SK-N-SH (cell line): ENCODE measurements at regions not wholly inside any gene's neighbourhood (a gene's known extent, or its start where the extent isn't known, plus 50 kb on each side); places are given as distances from the start of the nearest gene placed in this dataset.

Experiments
- CTCF ChIA-PET: fragments of 300-600, 350-600 bp; formaldehyde crosslinking; extraction: SDS; loops from one replicate; lab custom pipeline; 2021; lab: Yijun Ruan, JAX
- POLR2A ChIA-PET: fragments of 350-600 bp; sonication (Branson Sonifier 250); formaldehyde crosslinking; extraction: SDS; loops from one replicate; lab custom pipeline; 2020; ENCODE audit warnings: antibody characterized with exemption, inconsistent platforms; lab: Yijun Ruan, JAX
- DNase-seq: peaks from one replicate; pipeline ENCODE4 v3.0.0; 2012
- H2AFZ ChIP-seq: fragments of 200-600 bp; sonication (generic); 2 replicates; pipeline ENCODE4 v1.8.1; 2016; ENCODE audit warnings: antibody characterized with exemption, mild to moderate bottlenecking, low read depth
- H3F3A ChIP-seq: fragments of 200-600 bp; sonication (generic); replicated peaks from 2 replicates; pipeline ENCODE3; 2016; ENCODE audit warnings: antibody characterized with exemption, mild to moderate bottlenecking; ENCODE audit not compliant: insufficient read depth
- H3K27ac ChIP-seq, 2 experiments: fragments of 200-500 bp in 1 of 2; fragments of 200-600 bp in 1 of 2; sonication (Bioruptor generic) in 1 of 2; sonication (generic), shearing (Covaris generic) in 1 of 2; 2 replicates each; pipeline versions ENCODE4 v1.5.1 to v1.6.1; 2014 to 2016; ENCODE audit warnings: low read depth in 2 of 2, inconsistent platforms in 1 of 2, low read length in 1 of 2, mild to moderate bottlenecking in 1 of 2, mixed read lengths in 1 of 2
- H3K27me3 ChIP-seq: fragments of 200-600 bp; sonication (generic), shearing (Covaris generic); 2 replicates; pipeline ENCODE4 v1.6.1; 2016; ENCODE audit warnings: mixed run types; ENCODE audit not compliant: insufficient read depth
- H3K36me3 ChIP-seq, 2 experiments: fragments of 200-500 bp in 1 of 2; fragments of 200-600 bp in 1 of 2; sonication (Bioruptor generic) in 1 of 2; sonication (generic) in 1 of 2; replicated peaks in 1 of 2; 2 replicates each; pipeline versions ENCODE3 to v1.5.1; 2014 to 2016; ENCODE audit warnings: low read length in 1 of 2, mild to moderate bottlenecking in 1 of 2; ENCODE audit not compliant: insufficient read depth in 2 of 2, control insufficient read depth in 1 of 2
- H3K4me1 ChIP-seq, 2 experiments: fragments of 200-500 bp in 1 of 2; fragments of 200-600 bp in 1 of 2; sonication (Bioruptor generic) in 1 of 2; sonication (generic), shearing (Covaris generic) in 1 of 2; 2 replicates each; pipeline versions ENCODE4 v1.5.1 to v1.6.1; 2014 to 2016; ENCODE audit warnings: low read depth in 1 of 2, low read length in 1 of 2, mixed run types in 1 of 2; ENCODE audit not compliant: insufficient read depth in 2 of 2, control insufficient read depth in 1 of 2
- H3K4me2 ChIP-seq: fragments of 200-600 bp; sonication (generic), shearing (Covaris generic); 2 replicates; pipeline ENCODE4 v1.6.1; 2017; ENCODE audit warnings: mixed run types
- H3K4me3 ChIP-seq, 2 experiments: fragments of 200-500 bp in 1 of 2; fragments of 200-600 bp in 1 of 2; sonication (Bioruptor generic) in 1 of 2; sonication (generic), shearing (Covaris generic) in 1 of 2; 2 replicates each; pipeline versions ENCODE4 v1.5.1 to v1.8.1; 2014 to 2016; ENCODE audit warnings: low read depth in 2 of 2, inconsistent platforms in 1 of 2, low read length in 1 of 2, mild to moderate bottlenecking in 1 of 2, mixed read lengths in 1 of 2, moderate library complexity in 1 of 2
- H3K79me2 ChIP-seq: fragments of 200-600 bp; sonication (generic); 2 replicates; pipeline ENCODE4 v1.8.1; 2017; ENCODE audit warnings: mild to moderate bottlenecking; ENCODE audit not compliant: insufficient read depth
- H3K9ac ChIP-seq: fragments of 200-600 bp; sonication (generic); 2 replicates; pipeline ENCODE4 v1.6.1; 2017; ENCODE audit warnings: mixed run types
- H3K9me2 ChIP-seq: fragments of 200-600 bp; sonication (generic); 2 replicates; pipeline ENCODE4 v1.6.1; 2017; ENCODE audit warnings: mixed run types
- H3K9me3 ChIP-seq: fragments of 200-600 bp; sonication (generic); 2 replicates; pipeline ENCODE4 v1.6.1; 2017; ENCODE audit warnings: mixed run types, mild to moderate bottlenecking, moderate library complexity
- H4K20me1 ChIP-seq: fragments of 200-600 bp; sonication (generic); 2 replicates; pipeline ENCODE4 v1.6.1; 2017; ENCODE audit warnings: mild to moderate bottlenecking, mixed run types; ENCODE audit not compliant: insufficient read depth
- EP300 ChIP-seq, 2 experiments: IDR thresholded peaks; 2 replicates each; pipeline versions ENCODE4 v1.4.0 to v1.6.1; 2012; ENCODE audit warnings: borderline replicate concordance in 1 of 2, low read depth in 1 of 2, low read length in 1 of 2
- EZH2phosphoT487 ChIP-seq: fragments of 200-600 bp; sonication (generic); IDR thresholded peaks from 2 replicates; pipeline ENCODE4 v1.6.1; 2017; ENCODE audit warnings: low read depth, mixed run types, mild to moderate bottlenecking, antibody characterized with exemption, moderate library complexity, borderline replicate concordance
- FOSL2 ChIP-seq: IDR thresholded peaks from 2 replicates; pipeline ENCODE4 v1.4.0; 2012; ENCODE audit warnings: low read depth, mild to moderate bottlenecking, moderate library complexity, borderline replicate concordance
- FOXJ3 ChIP-seq: sonication (generic); formaldehyde crosslinking; IDR thresholded peaks from 2 replicates; pipeline ENCODE4 v1.5.1; 2020; ENCODE audit warnings: mild to moderate bottlenecking, missing genetic modification reagents
- GATA2 ChIP-seq: sonication (generic); formaldehyde crosslinking; IDR thresholded peaks from 2 replicates; pipeline ENCODE4 v1.5.0; 2020; ENCODE audit warnings: mild to moderate bottlenecking, missing genetic modification reagents
- JUND ChIP-seq: IDR thresholded peaks from 2 replicates; pipeline ENCODE4 v1.4.0; 2012
- MEF2A ChIP-seq: IDR thresholded peaks from 2 replicates; pipeline ENCODE4 v1.4.0; 2012; ENCODE audit warnings: low read depth, borderline replicate concordance
- NFIC ChIP-seq: IDR thresholded peaks from 2 replicates; pipeline ENCODE4 v1.4.0; 2012; ENCODE audit warnings: borderline replicate concordance
- NRF1 ChIP-seq: IDR thresholded peaks from 2 replicates; pipeline ENCODE4 v1.6.1; 2012; ENCODE audit warnings: low read depth, mild to moderate bottlenecking, low read length
- PBX3 ChIP-seq: IDR thresholded peaks from 2 replicates; pipeline ENCODE4; 2012
- POLR2AphosphoS5 ChIP-seq: IDR thresholded peaks from 2 replicates; pipeline ENCODE4 v1.6.1; 2012; ENCODE audit warnings: low read depth, low read length
- RCOR1 ChIP-seq: fragments of 150-350 bp; IDR thresholded peaks from 2 replicates; pipeline ENCODE4 v1.6.1; 2017; ENCODE audit warnings: antibody characterized with exemption, low read length
- REST ChIP-seq: IDR thresholded peaks from 2 replicates; pipeline ENCODE4 v1.6.1; 2012; ENCODE audit warnings: mild to moderate bottlenecking, low read depth, low read length, moderate library complexity
- SMC3 ChIP-seq: IDR thresholded peaks from 2 replicates; pipeline ENCODE4 v1.6.1; 2012; ENCODE audit warnings: low read depth, low read length, improper control_type of control experiment
- TEAD4 ChIP-seq: IDR thresholded peaks from 2 replicates; pipeline ENCODE4 v1.4.0; 2012; ENCODE audit warnings: mild to moderate bottlenecking, borderline replicate concordance; ENCODE audit not compliant: insufficient read depth
- WGBS: methylation state at CpG from one replicate; pipeline ENCODE4 v1.1.6; 2017; ENCODE audit warnings: low lambda C conversion rate; 5-methylcytosine and 5-hydroxymethylcytosine counted together
- TF ChIP-seq, protein P1 (sequence below): fragments of 150-350 bp; IDR thresholded peaks from 2 replicates; pipeline ENCODE4 v1.6.1; 2017; ENCODE audit warnings: antibody characterized with exemption, low read length, low read depth, borderline replicate concordance

DNA sequence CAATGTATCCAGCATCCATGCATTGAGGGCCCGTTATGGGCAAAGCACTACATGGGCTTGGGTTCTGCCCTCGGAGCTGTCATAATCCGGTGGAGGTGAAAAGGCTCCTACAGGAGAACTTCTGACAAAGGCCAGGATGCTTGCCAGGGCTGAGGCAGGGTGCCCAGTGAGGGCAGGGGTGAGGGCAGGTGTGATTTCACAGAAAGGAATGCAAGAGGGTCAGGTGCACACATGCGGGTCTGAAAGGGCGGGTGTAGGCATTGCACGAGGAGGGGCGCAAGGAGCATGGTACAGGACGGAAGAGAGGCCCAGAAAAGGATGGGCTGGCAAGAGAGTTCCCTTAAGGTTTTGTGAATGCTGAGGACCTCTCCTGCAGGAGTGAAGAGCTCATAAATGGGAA lies 348.0 kb downstream of the BTBD3 start:
- Histone ChIP-seq H2AFZ (no peak overlapping the region), H3K9me3 (no peaks in the 10 kb centered on the region), H3K4me3 (no peak overlapping the region), H3K4me2 (no peak overlapping the region), H3K27ac (no peak overlapping the region), H3F3A (no peaks in the 10 kb centered on the region), H3K9me2 (no peaks in the 10 kb centered on the region), H3K9ac (no peak overlapping the region), H3K79me2 (no peaks in the 10 kb centered on the region), H4K20me1 (no peaks in the 10 kb centered on the region), H3K4me1 (no peaks in the 10 kb centered on the region), H3K27me3 (no peaks in the 10 kb centered on the region), H3K36me3 (no peaks in the 10 kb centered on the region)
- TF ChIP-seq EZH2phosphoT487 (no peak), REST (no peak), TEAD4 (no peak), GATA2 (CRISPR knock-in tag) (no peak), POLR2AphosphoS5 (no peak), RCOR1 (no peak), PBX3 (no peak), EP300 (IDR thresholded peaks at IDR 0.05; ENCODE audit: borderline replicate concordance in 1 of 2, low read depth in 1 of 2, low read length in 1 of 2) (no peak), NRF1 (no peak)
- TF ChIP-seq, protein P1, sequence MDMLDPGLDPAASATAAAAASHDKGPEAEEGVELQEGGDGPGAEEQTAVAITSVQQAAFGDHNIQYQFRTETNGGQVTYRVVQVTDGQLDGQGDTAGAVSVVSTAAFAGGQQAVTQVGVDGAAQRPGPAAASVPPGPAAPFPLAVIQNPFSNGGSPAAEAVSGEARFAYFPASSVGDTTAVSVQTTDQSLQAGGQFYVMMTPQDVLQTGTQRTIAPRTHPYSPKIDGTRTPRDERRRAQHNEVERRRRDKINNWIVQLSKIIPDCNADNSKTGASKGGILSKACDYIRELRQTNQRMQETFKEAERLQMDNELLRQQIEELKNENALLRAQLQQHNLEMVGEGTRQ: no peak
- ChIA-PET POLR2A (no interaction called here), CTCF (interaction anchor here (1.0 to 1.3 kb wide), 2 partner anchors 9 to 285 kb away, joined by 3 to 4 read pairs; no protein-coding TSS in a partner anchor)
- no peak for DNase-seq
- WGBS: 37% methylated on average over 8 of the region's 8 CpGs

DNA sequence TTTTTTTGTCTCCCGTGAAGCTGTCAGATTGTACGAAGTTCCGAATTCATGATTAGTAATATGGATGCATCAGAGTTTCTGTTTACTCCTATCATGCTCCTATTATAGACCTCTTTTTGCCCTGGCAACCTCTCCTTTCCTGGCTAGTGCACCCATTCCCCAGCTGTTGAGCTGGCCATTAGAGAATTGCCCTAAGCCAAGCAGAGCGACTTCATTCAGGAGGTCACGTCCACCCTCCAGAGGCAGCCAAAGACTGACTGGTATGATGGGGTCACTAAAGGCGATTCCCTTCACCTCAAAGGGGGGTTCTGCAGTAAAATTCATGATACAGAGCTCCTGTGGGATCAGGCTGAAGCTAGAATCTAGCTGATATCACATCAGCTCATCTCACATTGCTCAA lies 351.9 kb downstream of the BTBD3 start:
- Histone ChIP-seq H3K4me3 (no peak overlapping the region), H3K9me3 (no peaks in the 10 kb centered on the region), H3K36me3 (no peaks in the 10 kb centered on the region), H3K79me2 (no peaks in the 10 kb centered on the region), H3K27ac (no peak overlapping the region), H3K9ac (no peak overlapping the region), H2AFZ (no peak overlapping the region), H3F3A (no peaks in the 10 kb centered on the region), H3K27me3 (no peaks in the 10 kb centered on the region), H3K9me2 (no peaks in the 10 kb centered on the region), H3K4me1 (no peaks in the 10 kb centered on the region), H3K4me2 (no peak overlapping the region), H4K20me1 (no peaks in the 10 kb centered on the region)
- DNase-seq: no peak
- POLR2A ChIA-PET: no interaction called here
- WGBS: 57% methylated on average over 6 of the region's 6 CpGs
- TF ChIP-seq SMC3 (no peak), NFIC (no peak), MEF2A (no peak), JUND (no peak), FOXJ3 (CRISPR knock-in tag) (no peak), RCOR1 (no peak), FOSL2 (no peak), GATA2 (CRISPR knock-in tag) (no peak), EP300 (IDR thresholded peaks at IDR 0.05; ENCODE audit: borderline replicate concordance in 1 of 2, low read depth in 1 of 2, low read length in 1 of 2) (no peak)
- TF ChIP-seq, protein P1: no peak
- CTCF ChIA-PET: no interaction called here
